NCI-H526 treated with DMSO at 0.1 percent for 48 hours (cell line): ENCODE measurements at regions not wholly inside any gene's neighbourhood (a gene's known extent, or its start where the extent isn't known, plus 50 kb on each side); places are given as distances from the start of the nearest gene placed in this dataset.
"Not testable (repeated sequence)": the region's sequence is repeated elsewhere in the genome, so short reads cannot be mapped to it uniquely, and the experiment has no call there.

ENCODE experiments used
- DNase-seq: peaks from one replicate; lab custom pipeline; 2025; lab: John Stamatoyannopoulos, UW

- DNase-seq, result not testable (repeated sequence)
These were observed 104.7 kb upstream of the PLGLB2 start for GRCh38 chr2:87643165-87643564.

DNA sequence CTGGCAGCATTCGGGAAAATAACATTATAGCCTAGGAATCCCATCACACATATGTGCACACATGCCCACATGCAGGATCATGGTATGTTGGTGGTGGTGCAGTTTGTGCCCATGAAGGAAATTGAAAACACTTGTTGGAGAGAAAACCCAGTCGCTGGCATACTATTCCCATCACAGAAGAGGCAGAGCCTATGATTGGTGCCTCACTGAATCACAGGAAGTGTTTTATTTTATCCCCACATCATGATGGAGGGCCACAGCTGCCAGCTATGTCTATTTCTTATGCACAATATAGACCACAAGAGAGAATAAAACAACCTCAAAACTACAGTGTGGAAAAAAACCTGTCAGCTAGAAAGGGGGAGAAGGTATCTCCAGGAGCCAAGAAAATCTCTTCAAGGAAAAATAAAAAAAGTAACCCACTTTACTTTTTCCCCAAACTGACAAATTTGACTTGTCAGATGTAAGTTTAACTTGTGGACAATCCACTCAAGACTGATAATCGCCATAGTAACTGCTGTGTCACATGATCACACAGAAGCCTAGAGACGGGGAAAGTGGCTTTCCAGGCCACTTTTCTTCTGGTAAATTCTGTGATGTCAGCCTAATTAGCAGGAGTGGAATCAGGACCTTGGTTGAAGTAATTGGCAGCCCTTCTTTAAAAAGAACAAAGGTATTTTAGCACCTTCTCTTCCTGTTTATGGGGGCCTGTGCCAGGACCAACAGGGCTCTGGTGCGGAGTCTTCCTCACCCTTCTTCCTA, 100.0 kb upstream of the PLGLB2 start:
- DNase-seq, result not testable (repeated sequence)

DNA sequence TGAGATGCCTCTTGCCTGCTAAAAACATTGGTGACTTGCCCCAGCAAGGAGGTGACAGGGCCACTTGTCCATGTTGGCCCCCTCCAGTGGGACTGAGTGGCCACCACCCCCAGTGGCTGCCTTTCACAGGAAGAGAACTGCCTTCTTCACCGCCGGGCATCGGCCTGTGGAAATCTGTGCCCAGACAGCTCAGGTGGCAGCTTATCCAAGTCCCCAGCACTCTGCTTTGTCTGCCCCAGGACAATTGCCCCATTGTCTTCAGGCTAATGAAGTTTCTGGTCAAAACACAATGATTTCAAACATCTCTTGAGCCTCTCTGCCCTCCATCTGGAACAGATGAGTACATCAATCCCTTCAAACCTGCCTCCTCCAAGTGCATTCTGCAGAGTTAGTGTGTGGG, 99.1 kb upstream of the PLGLB2 start:
- DNase-seq, result not testable (repeated sequence)

DNA sequence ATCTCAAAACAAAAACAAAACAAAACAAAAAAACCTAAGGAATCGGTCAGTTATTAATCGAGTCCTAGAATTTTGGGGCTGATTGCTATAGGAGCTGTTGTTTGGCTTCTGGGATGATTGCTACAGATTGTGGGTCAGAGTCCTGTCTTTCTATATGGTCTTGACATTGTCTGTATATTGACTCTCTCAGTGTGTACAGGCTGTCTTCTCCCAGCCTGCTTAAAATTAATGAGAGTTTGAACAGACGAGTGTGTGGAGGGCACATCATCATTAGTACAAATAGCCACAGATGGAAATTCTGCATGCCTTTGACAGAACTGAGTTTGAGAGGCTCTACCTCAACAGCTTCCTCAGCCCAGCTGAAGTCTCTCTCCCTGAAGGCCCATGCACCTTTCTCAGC, 98.0 kb upstream of the PLGLB2 start:
- DNase-seq, result not testable (repeated sequence)

DNA sequence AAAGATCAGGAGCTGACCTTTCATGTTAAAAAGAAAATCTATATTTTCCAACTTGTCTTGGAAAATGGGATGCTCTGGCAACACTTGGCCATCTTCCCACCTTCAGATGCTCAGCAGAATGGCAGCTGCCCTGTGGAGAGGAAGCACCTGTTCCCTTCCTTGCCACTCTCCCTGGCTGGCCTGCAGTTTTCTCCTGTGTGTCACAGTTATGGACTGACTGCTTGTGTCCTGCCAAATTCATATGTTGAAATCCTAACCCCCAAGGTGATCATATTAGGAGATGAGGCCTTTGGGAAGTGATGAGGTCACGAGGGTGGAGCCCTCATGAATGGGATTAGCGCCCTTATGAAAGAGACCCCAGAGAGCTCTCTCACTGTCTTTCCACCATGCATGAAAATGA, 97.0 kb upstream of the PLGLB2 start:
- DNase-seq, result not testable (repeated sequence)

GRCh38 chr2:87651589-87651988, 96.3 kb upstream of the PLGLB2 start:
- DNase-seq, result not testable (repeated sequence)

- not testable (repeated sequence) for DNase-seq
These were observed 94.5 kb upstream of the PLGLB2 start for GRCh38 chr2:87653373-87653772.

- DNase-seq, result not testable (repeated sequence)
These were observed 93.6 kb upstream of the PLGLB2 start for GRCh38 chr2:87654136-87654814.

GRCh38 chr2:87657915-87658314, 90.0 kb upstream of the PLGLB2 start:
- not testable (repeated sequence) for DNase-seq

DNA sequence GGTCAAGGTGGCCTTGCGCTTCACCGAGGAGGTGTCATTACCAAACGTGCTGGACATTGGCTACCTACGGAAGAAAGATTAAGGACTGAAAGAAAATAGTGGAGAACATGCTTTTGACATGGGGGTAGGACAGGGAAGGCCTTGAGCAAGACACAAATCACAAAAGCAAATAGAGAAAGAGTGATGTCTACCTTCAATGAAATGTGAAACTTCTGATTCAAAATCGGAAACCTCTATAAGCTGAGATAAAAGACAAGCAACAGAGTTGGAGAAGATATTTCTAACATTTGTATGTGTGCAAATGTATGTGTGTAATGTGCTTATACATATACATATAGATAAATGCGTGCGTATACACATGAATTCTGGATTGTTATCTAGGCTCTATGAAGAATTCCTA, 89.5 kb upstream of the PLGLB2 start:
- not testable (repeated sequence) for DNase-seq

DNA sequence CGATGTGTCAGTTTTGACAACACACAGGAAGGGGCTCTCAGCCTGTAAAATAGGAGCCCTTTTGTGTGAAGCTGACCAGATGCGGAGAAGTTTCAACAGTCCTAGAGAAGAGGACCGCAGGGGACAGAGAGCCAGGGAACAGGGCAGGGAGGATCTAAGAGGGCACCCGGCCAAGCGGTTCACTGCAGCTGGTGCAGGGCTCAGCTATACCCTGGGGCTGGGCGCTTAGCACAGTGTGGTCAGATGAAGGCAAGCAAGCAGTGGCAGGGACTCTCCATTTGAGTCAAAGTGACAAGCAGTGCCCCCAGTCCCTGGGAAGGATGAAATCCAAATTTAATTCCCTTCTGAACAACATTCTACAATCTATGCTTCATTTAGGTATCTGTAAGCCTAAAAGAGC, 88.9 kb upstream of the PLGLB2 start:
- not testable (repeated sequence) for DNase-seq

DNA sequence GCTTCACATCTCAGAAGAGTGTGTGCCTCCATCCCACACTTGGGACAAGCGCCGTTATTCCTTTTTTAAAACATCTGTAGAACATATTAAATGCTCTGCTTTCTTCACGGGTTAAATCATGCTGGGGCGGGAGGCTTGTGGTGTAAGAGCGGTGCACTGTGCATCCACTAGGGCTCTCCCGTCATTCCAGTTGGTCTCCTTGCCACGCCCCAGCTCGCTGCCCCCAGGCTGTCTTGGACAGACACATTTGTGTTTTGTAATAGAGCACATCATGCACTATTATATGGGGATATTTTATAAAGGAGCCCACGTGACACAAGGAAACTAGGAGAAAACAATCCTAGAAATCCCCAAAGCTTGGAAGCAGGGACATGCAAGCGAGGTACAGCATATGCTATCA, 87.7 kb upstream of the PLGLB2 start:
- DNase-seq, result not testable (repeated sequence)

- not testable (repeated sequence) for DNase-seq
These were observed 85.3 kb upstream of the PLGLB2 start for GRCh38 chr2:87662316-87663290.

- not testable (repeated sequence) for DNase-seq
These were observed 84.5 kb upstream of the PLGLB2 start for GRCh38 chr2:87663347-87663746.

DNA sequence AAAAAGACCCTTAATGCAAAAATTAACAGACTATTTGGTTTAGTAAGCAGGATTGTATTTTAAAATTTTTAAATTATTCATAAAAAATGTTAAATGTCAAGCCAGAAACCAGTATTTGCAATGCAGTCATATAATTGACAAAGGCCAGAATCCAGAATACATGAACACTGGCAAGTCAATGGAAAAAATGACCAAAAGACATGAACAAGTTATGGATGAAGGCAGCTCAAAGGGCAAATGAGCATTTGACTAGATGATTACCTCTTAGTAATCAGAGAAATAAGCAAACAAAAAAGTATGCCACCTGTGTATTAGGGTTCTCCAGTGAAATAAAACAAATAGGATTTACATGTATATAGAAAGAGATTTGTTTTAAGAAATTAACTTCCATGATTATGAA, 80.9 kb upstream of the PLGLB2 start:
- not testable (repeated sequence) for DNase-seq

DNA sequence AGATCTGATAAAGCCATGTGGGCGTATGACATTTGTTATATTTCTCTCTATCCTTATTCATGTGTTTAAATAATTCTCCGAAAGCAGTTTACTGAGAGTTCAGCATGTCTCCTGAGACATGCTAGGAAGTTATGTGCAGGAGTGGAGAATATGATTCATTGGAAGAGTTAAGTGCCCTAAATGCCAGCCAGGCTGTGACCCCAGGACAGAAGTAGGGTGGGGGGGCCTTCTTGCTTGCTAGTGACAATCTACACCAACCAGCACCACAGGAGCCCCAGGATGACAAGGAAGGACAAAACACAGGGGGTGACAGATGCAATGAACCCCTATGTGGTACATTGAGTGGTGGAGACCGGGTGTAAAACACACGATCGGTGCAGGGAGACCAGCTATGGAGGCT, 79.5 kb upstream of the PLGLB2 start:
- DNase-seq, result not testable (repeated sequence)

DNA sequence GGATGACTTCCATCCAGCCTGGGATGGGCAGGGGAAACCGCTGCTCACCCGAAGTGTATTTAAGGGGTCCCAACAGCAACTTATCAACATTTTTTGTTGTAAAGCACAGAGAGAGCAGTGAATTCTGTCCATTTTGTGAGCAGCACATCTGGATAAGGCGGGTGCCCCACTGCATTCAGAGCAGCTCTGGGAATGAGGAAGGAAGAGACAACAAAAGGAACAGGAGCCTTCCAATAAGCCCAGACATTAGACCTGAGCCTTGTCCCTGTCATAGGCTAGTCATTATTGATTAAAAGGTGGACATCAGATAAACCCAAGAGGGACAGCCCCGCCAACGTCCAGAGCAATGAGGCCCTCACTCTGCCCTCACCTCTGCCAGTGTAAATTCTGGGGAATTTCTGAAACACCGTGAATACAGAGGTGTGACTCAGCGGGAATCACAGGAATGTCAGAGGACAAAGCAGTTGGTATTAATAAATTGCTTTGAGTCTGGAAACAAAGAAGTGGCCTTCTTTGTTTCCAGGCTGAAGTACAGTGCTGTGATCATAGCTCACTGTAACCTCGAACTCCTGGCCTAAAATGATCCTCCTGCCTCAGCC, 78.2 kb upstream of the PLGLB2 start:
- not testable (repeated sequence) for DNase-seq

DNA sequence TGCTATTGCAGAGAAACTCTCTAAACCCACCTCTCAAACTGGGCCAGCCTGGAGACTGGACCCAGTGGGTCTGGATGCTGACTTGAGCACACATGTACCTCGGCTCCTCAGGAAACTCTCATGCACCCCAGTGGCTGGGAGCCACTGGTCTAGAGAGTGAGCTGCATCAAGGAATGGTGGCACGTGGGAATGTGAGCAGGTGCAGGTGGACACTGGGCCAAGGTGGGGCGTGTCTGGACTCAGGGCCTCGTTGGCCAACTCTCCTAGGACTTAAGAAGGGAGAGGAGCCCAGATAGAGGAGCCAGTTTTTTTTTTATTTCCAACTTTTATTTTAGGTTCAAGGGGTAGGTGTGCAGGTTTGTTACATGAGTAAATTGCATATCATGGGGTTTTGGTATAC, 75.5 kb upstream of the PLGLB2 start:
- DNase-seq, result not testable (repeated sequence)

DNA sequence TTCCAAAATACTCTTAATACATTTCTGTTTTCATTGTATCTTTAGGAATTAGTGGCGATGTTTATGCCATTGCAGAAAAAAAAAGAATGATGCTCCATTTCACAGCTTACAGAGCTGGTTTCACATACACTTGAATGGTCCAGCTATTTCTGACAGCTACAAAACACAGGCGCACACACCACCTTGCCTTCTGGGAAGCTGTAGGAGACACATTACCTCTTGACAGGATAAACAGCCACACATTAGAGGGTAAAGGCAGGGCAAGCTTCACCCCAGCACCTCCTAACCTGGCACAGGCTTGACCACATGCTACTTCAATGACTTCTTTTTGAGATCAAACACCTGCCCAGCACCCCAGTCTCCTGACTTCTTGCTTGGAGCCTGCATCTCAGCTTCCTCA, 73.2 kb upstream of the PLGLB2 start:
- DNase-seq, result not testable (repeated sequence)

- DNase-seq, result not testable (repeated sequence)
These were observed 72.4 kb upstream of the PLGLB2 start for GRCh38 chr2:87675487-87675886.

DNA sequence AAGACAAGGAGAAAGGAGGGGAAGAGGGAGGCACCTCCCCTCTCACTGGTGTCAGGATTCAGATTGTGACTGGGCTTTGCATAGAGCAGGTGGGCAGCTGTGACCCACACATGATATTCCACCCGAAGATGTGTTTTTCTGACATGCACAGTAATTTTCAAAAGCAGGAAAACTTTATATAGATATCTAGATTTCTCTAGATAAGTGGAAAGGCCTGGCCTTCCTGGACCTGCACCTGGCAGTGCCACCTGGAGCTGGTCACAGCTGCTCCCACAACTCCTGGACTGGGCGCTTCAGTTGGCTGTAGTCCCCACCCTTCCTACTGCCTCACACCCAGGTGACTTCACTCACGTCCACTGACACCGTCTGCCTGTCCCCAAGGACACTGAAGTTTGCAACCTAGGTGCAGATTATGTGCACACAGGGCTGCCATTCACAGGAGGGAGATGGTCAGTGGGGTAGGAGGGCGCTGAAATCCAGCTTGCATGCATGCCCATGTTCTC, 70.4 kb upstream of the PLGLB2 start:
- DNase-seq, result not testable (repeated sequence)
